Body of pancreas (tissue), 4 donors: ENCODE measurements at regions not wholly inside any gene's neighbourhood (a gene's known extent, or its start where the extent isn't known, plus 50 kb on each side); places are given as distances from the start of the nearest gene placed in this dataset.

Experiments used
- ATAC-seq: fragments of 150-250 bp; one replicate; pipeline ENCODE4 v1.9.1; 2016
- DNase-seq, 4 donors: peaks; one replicate each; pipeline ENCODE4 v3.0.0-alpha.2; 2019
- H3K27ac ChIP-seq, 4 donors: fragments of 200-600 bp; sonication (generic); 1 replicate in 3 of 4; 2 replicates in 1 of 4; pipeline versions ENCODE4 v1.5.1 to v1.6.1; 2016 to 2019; ENCODE audit warnings: mild to moderate bottlenecking in 1 of 4, mixed read lengths in 1 of 4, moderate library complexity in 1 of 4
- H3K27me3 ChIP-seq, 2 donors: fragments of 200-600 bp; sonication (generic); one replicate each; pipeline ENCODE4 v1.6.0; 2016; ENCODE audit warnings: mild to moderate bottlenecking in 1 of 2
- H3K36me3 ChIP-seq, 2 donors: fragments of 200-600 bp; sonication (generic); replicated peaks in 1 of 2; 2 replicates each; pipeline ENCODE4 v1.5.1; 2016; ENCODE audit warnings: low read depth in 2 of 2; ENCODE audit not compliant: insufficient read depth in 1 of 2
- H3K4me1 ChIP-seq: fragments of 200-600 bp; sonication (generic); one replicate; pipeline ENCODE4 v1.6.0; 2016
- H3K4me3 ChIP-seq, 2 donors: fragments of 200-600 bp; sonication (generic); 1 replicate in 1 of 2; 2 replicates in 1 of 2; pipeline ENCODE4 v1.5.1; 2016 to 2019
- H3K9me3 ChIP-seq, 3 donors: fragments of 200-600 bp; sonication (generic); 1 replicate in 2 of 3; 2 replicates in 1 of 3; pipeline ENCODE4 v1.5.1; 2016
- POLR2A ChIP-seq, 3 donors: fragments of 450-650 bp; IDR thresholded peaks; one replicate each; pipeline ENCODE4 v1.6.1; 2016; ENCODE audit warnings: antibody characterized with exemption in 3 of 3, mild to moderate bottlenecking in 2 of 3
- WGBS, 2 donors: methylation state at CpG; one replicate each; pipeline ENCODE4 v1.1.5; 2017; 5-methylcytosine and 5-hydroxymethylcytosine counted together
- intact Hi-C: fragments of 100-400 bp; cut with DNase I; formaldehyde crosslinking; loops from one replicate; pipeline ENCODE4 v1.15.1; 2023
- TF ChIP-seq, protein P1 (sequence below), 7 experiments: fragments of 450-650 bp in 4 of 7; fragments of 200-600 bp in 3 of 7; sonication (generic) in 3 of 7; IDR thresholded peaks; one replicate each; pipeline ENCODE4 v1.5.1; 2016 to 2019; ENCODE audit warnings: antibody characterized with exemption in 7 of 7

DNA sequence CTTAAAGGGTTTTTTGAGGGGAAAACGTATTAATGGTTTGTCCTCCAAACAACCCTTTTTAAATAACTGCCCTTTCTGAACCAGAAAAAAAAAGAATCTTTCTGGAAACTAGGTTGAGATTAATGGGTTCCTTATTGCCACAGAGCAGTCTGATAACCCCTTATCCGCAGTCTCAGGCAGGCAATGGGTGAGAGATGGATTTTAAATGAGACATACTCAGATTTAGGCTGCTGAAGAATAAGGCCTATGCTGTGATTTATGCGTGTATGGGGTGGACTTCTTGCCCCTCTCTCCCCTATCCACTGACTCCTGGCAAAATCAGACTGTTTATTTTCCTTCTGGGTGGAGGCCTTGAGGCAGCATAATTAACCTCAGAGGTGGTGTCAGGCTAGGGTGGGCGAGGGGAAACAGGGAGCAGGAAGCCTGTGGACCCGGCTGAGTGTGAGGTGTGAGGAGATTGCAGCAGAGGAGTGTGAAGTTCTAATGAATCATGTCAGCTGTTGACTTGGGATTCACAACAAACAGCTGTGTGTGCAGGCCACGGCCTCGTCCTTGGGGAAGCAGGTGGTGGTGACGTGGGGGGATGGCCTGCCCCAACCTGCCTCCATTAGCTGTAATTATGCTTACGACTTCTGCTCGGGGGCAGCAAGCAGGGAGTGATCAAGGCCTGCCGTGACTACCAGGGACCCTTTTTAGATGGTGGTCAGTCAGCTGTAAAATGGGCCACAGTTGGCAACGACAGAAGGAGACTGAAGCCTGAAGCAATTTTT lies 196.4 kb downstream of the SEMA6A start:
- 86 to 90% methylated on average over 9 to 12 of the region's 12 CpGs for WGBS, 2 donors
- DNase-seq (no peak), ATAC-seq (no peak)
- intact Hi-C loops: no loop called here
- TF ChIP-seq POLR2A (IDR thresholded peaks at IDR 0.05): no peak
- TF ChIP-seq, protein P1, sequence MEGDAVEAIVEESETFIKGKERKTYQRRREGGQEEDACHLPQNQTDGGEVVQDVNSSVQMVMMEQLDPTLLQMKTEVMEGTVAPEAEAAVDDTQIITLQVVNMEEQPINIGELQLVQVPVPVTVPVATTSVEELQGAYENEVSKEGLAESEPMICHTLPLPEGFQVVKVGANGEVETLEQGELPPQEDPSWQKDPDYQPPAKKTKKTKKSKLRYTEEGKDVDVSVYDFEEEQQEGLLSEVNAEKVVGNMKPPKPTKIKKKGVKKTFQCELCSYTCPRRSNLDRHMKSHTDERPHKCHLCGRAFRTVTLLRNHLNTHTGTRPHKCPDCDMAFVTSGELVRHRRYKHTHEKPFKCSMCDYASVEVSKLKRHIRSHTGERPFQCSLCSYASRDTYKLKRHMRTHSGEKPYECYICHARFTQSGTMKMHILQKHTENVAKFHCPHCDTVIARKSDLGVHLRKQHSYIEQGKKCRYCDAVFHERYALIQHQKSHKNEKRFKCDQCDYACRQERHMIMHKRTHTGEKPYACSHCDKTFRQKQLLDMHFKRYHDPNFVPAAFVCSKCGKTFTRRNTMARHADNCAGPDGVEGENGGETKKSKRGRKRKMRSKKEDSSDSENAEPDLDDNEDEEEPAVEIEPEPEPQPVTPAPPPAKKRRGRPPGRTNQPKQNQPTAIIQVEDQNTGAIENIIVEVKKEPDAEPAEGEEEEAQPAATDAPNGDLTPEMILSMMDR (IDR thresholded peaks at IDR 0.05): no peak
- no peaks in the 10 kb centered on the region for H3K27me3 ChIP-seq
- no peaks in the 10 kb centered on the region for H3K4me1 ChIP-seq
- H3K36me3 ChIP-seq: no peaks in the 10 kb centered on the region
- H3K27ac ChIP-seq: no peak overlapping the region
- no peaks in the 10 kb centered on the region for H3K9me3 ChIP-seq
- H3K4me3 ChIP-seq: no peak overlapping the region

DNA sequence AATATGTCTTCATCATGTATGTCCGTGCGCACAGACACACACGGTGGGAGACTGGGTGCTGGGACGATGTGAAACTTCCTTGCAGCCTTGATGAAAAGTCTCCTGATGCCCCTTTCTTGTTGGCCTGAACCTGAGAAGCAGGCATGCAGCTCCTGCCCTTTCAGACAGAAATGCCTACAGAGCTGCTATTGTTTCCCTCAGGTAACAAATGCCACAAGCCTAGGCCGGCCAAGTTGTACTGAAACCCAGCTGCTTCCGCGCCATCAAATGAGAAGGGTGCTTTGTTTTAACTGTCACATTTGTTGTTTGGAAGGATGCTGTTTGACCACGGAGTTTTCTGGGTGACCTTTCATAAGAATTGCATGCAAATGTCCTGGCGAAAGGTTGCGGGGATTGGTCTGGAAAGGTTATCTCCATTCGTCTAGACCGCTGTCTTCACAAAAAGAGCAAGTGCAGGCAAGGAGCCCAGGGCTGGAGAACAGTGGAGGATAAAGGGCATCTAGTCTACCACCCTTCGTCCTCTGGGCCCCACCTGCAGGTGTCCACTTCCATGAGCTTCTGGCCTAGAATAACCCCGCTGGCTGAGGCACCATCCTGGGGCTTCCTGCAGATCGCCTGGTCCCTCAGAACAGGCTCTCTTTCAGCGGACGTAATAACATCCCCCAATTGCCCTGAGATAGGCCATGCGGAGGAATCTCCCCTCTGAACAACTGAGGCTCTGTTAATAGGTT lies 197.2 kb downstream of the SEMA6A start:
- ATAC-seq (no peak), DNase-seq (no peak)
- Histone ChIP-seq H3K9me3 (no peaks in the 10 kb centered on the region), H3K4me3 (no peak overlapping the region), H3K27me3 (no peaks in the 10 kb centered on the region), H3K4me1 (no peaks in the 10 kb centered on the region), H3K27ac (no peak overlapping the region), H3K36me3 (no peaks in the 10 kb centered on the region)
- TF ChIP-seq, protein P1 (IDR thresholded peaks at IDR 0.05): no peak
- TF ChIP-seq POLR2A (IDR thresholded peaks at IDR 0.05): no peak
- WGBS, 2 donors: 76 to 86% methylated on average over 17 to 18 of the region's 18 CpGs
- intact Hi-C loops: no loop called here

DNA sequence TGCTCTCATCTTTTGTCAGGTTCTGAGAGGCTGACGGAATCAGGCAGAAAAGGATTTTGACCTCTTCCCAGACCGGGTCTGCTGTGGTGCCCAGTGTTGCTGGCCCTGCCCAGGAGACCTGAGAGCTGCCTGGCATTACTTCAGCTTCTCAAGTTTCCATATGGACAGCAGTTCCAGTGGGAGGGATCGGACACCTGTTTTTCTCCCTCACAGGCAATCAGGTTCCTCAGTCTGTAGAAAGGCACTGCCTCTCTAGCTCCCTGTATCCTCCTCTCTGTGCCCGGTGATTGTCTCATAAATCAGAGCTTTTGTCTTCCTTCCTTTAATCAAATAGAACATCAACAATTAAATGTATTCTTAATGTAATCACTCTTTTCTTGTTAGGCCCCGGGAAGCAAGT lies 198.7 kb downstream of the SEMA6A start:
- Histone ChIP-seq H3K4me1 (peaks cover 13% of the 10 kb centered on the region), H3K9me3 (no peaks in the 10 kb centered on the region), H3K4me3 (no peak overlapping the region), H3K27ac (no peak overlapping the region), H3K36me3 (no peaks in the 10 kb centered on the region), H3K27me3 (no peaks in the 10 kb centered on the region)
- TF ChIP-seq, protein P1 (IDR thresholded peaks at IDR 0.05): no peak
- no peak for TF ChIP-seq POLR2A (IDR thresholded peaks at IDR 0.05)
- DNase-seq (peak in 1 of 4 donors; percentile 50), ATAC-seq (no peak)
- intact Hi-C loops: no loop called here
- WGBS, 2 donors: 75 to 86% methylated on average over 5 of the region's 5 CpGs

DNA sequence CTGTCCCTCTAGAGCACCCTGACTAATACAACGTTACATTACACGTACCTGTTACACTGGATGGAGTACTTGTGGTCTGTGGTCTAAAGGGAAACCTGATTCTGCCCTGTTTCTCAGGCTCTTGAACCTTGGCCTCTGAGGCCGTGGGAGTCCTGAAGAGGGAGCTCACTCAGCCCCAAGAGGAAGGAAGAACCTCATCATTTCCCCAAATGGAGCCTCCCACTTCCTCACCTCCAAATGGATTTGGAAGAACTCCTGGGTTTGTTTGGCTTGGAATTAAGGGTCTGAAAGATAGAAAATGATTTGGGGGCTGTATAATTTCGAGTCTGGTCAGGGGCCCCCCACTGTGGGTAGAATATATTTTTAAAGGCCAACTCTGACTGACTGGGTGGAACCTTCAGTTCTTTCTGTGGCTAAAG lies 200.2 kb downstream of the SEMA6A start:
- Histone ChIP-seq H3K27ac (no peak overlapping the region), H3K4me1 (peaks cover 13% of the 10 kb centered on the region), H3K4me3 (no peak overlapping the region), H3K9me3 (no peaks in the 10 kb centered on the region), H3K36me3 (no peaks in the 10 kb centered on the region), H3K27me3 (no peaks in the 10 kb centered on the region)
- no peak for TF ChIP-seq POLR2A (IDR thresholded peaks at IDR 0.05)
- TF ChIP-seq, protein P1 (IDR thresholded peaks at IDR 0.05): no peak
- 87 to 97% methylated on average over 4 of the region's 4 CpGs for WGBS, 2 donors
- ATAC-seq (no peak), DNase-seq (no peak)
- intact Hi-C loops: no loop called here
